ENCODE measurements at regions not wholly inside any gene's neighbourhood (a gene's known extent, or its start where the extent isn't known, plus 50 kb on each side); places are given as distances from the start of the nearest gene placed in this dataset.

GRCh38 chr2:187233811-187234210 lies 214.2 kb downstream of the CALCRL start:
- TF ChIP-seq NR2C2 (CRISPR knock-in tag; IDR thresholded peaks at IDR 0.05) = no peak
- no peak for TF ChIP-seq RELA (CRISPR knock-in tag; IDR thresholded peaks at IDR 0.05; ENCODE audit: borderline replicate concordance)
- no peak for TF ChIP-seq GTF2I (CRISPR knock-in tag; conservative IDR thresholded peaks at IDR 0.05)
- no peak for TF ChIP-seq MAX (CRISPR knock-in tag; IDR thresholded peaks at IDR 0.05)
- no peak for TF ChIP-seq SP1 (CRISPR knock-in tag; conservative IDR thresholded peaks at IDR 0.05)
- TF ChIP-seq ZNF425 (CRISPR knock-in tag; conservative IDR thresholded peaks at IDR 0.05) = no peak
- TF ChIP-seq FOXP4 (CRISPR knock-in tag; IDR thresholded peaks at IDR 0.05) = no peak
